ENCODE measurements at regions not wholly inside any gene's neighbourhood (a gene's known extent, or its start where the extent isn't known, plus 50 kb on each side); places are given as distances from the start of the nearest gene placed in this dataset.
"Not testable (repeated sequence)": the region's sequence is repeated elsewhere in the genome, so short reads cannot be mapped to it uniquely, and the experiment has no call there.

DNA sequence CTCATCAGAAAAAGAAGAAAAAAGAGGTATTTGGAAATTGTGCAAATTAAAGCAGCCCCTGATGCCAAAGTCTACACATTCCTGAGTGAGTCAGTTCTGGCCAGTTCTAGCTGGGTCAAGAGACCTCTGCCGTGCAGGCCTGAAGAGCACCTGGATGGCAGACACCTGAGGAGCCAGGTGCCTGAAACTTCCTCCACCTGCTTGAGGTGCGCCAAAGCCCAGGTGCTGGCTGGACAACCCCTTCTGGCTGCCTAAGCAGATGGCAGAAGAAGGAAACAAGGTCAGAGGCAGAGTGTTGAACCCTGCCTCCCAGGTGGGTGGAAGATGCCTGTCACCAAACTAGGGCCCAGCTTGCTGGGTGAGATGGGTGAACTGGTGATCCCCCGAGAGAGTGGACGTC lies 215.8 kb downstream of the GOLGA6L6 start:
- H3K27me3 ChIP-seq (ENCODE audit: insufficient read depth, low read depth, low read length); H3K79me2 ChIP-seq (replicated peaks; ENCODE audit: insufficient read depth, low read length); H3K9ac ChIP-seq (ENCODE audit: low read length); H3K4me2 ChIP-seq (ENCODE audit: low read length); H3F3A ChIP-seq (ENCODE audit: insufficient read depth, low read length, poor library complexity, severe bottlenecking); H3K9me2 ChIP-seq (ENCODE audit: insufficient read depth, low read length); H2AFZ ChIP-seq (ENCODE audit: low read depth, low read length); H3K36me3 ChIP-seq (ENCODE audit: insufficient read depth, low read length); H4K20me1 ChIP-seq (ENCODE audit: insufficient read depth); H3K27ac ChIP-seq (ENCODE audit: low read length); H3K4me3 ChIP-seq (ENCODE audit: low read length); H3K9me3 ChIP-seq (ENCODE audit: low read length): not testable (repeated sequence)

DNA sequence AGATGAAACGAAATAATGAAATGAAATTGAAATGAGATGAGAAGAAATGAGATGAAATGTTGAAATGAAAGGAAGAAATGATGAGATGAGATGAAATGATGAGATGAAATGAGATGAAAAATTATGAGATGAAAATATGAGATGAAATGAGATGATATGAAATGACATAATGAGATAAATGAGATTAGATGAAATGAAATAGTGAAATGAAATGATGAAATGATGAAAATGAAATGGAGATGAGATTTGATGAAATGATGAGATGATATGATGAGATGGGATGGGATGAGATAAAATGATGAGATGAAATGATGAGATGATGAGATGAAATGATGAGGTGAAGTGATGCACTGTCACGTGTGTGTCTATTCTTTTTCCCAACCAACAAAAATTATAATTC lies 224.5 kb downstream of the GOLGA6L6 start:
- H3K27ac ChIP-seq (ENCODE audit: low read length); H3K9ac ChIP-seq (ENCODE audit: low read length); H2AFZ ChIP-seq (ENCODE audit: low read depth, low read length); H3K36me3 ChIP-seq (ENCODE audit: insufficient read depth, low read length); H3K27me3 ChIP-seq (ENCODE audit: insufficient read depth, low read depth, low read length); H3F3A ChIP-seq (ENCODE audit: insufficient read depth, low read length, poor library complexity, severe bottlenecking); H3K9me3 ChIP-seq (ENCODE audit: low read length); H3K4me2 ChIP-seq (ENCODE audit: low read length); H3K4me3 ChIP-seq (ENCODE audit: low read length); H3K9me2 ChIP-seq (ENCODE audit: insufficient read depth, low read length); H4K20me1 ChIP-seq (ENCODE audit: insufficient read depth); H3K79me2 ChIP-seq (replicated peaks; ENCODE audit: insufficient read depth, low read length): not testable (repeated sequence)

- H3K4me3 ChIP-seq (ENCODE audit: low read length); H3F3A ChIP-seq (ENCODE audit: insufficient read depth, low read length, poor library complexity, severe bottlenecking); H3K36me3 ChIP-seq (ENCODE audit: insufficient read depth, low read length); H3K27me3 ChIP-seq (ENCODE audit: insufficient read depth, low read depth, low read length); H3K9me2 ChIP-seq (ENCODE audit: insufficient read depth, low read length); H2AFZ ChIP-seq (ENCODE audit: low read depth, low read length); H4K20me1 ChIP-seq (ENCODE audit: insufficient read depth); H3K9me3 ChIP-seq (ENCODE audit: low read length); H3K9ac ChIP-seq (ENCODE audit: low read length); H3K4me2 ChIP-seq (ENCODE audit: low read length); H3K27ac ChIP-seq (ENCODE audit: low read length); H3K79me2 ChIP-seq (replicated peaks; ENCODE audit: insufficient read depth, low read length): not testable (repeated sequence)
Observed at GRCh38 chr15:20311014-20311680, 230.5 kb downstream of the GOLGA6L6 start.

- Histone ChIP-seq H3K27ac (ENCODE audit: low read length) (no peak overlapping the region), H3K9ac (ENCODE audit: low read length) (no peak overlapping the region), H3F3A (ENCODE audit: insufficient read depth, low read length, poor library complexity, severe bottlenecking) (no peaks in the 10 kb centered on the region), H3K27me3 (ENCODE audit: insufficient read depth, low read depth, low read length) (no peaks in the 10 kb centered on the region), H3K9me2 (ENCODE audit: insufficient read depth, low read length) (no peaks in the 10 kb centered on the region), H3K36me3 (ENCODE audit: insufficient read depth, low read length) (no peaks in the 10 kb centered on the region), H3K79me2 (replicated peaks; ENCODE audit: insufficient read depth, low read length) (no peaks in the 10 kb centered on the region), H3K4me2 (ENCODE audit: low read length) (no peak overlapping the region), H3K4me3 (ENCODE audit: low read length) (no peak overlapping the region), H2AFZ (ENCODE audit: low read depth, low read length) (no peak overlapping the region), H3K9me3 (ENCODE audit: low read length) (no peaks in the 10 kb centered on the region), H4K20me1 (ENCODE audit: insufficient read depth) (no peaks in the 10 kb centered on the region)
- TF ChIP-seq, protein P1, sequence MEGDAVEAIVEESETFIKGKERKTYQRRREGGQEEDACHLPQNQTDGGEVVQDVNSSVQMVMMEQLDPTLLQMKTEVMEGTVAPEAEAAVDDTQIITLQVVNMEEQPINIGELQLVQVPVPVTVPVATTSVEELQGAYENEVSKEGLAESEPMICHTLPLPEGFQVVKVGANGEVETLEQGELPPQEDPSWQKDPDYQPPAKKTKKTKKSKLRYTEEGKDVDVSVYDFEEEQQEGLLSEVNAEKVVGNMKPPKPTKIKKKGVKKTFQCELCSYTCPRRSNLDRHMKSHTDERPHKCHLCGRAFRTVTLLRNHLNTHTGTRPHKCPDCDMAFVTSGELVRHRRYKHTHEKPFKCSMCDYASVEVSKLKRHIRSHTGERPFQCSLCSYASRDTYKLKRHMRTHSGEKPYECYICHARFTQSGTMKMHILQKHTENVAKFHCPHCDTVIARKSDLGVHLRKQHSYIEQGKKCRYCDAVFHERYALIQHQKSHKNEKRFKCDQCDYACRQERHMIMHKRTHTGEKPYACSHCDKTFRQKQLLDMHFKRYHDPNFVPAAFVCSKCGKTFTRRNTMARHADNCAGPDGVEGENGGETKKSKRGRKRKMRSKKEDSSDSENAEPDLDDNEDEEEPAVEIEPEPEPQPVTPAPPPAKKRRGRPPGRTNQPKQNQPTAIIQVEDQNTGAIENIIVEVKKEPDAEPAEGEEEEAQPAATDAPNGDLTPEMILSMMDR (IDR thresholded peaks at IDR 0.05; ENCODE audit: poor library complexity, severe bottlenecking): no peak
- TF ChIP-seq RAD21 (conservative IDR thresholded peaks at IDR 0.05): no peak
- no peak for TF ChIP-seq SMC3 (conservative IDR thresholded peaks at IDR 0.05; ENCODE audit: poor library complexity)
- no peak for TF ChIP-seq REST (IDR thresholded peaks at IDR 0.05; ENCODE audit: borderline replicate concordance)
- TF ChIP-seq TAF1 (IDR thresholded peaks at IDR 0.05; ENCODE audit: low read depth): no peak
- no peak for TF ChIP-seq MXI1 (conservative IDR thresholded peaks at IDR 0.05; ENCODE audit: poor library complexity, severe bottlenecking)
- no peak for TF ChIP-seq EZH2 (IDR thresholded peaks at IDR 0.05; ENCODE audit: borderline replicate concordance, insufficient read depth, low read length, poor library complexity, severe bottlenecking)
- TF ChIP-seq EP300 (conservative IDR thresholded peaks at IDR 0.05; ENCODE audit: poor library complexity, severe bottlenecking): no peak
- no peak for TF ChIP-seq POLR2AphosphoS5 (IDR thresholded peaks at IDR 0.05)
Observed at GRCh38 chr15:20310603-20311002, 231.0 kb downstream of the GOLGA6L6 start.

DNA sequence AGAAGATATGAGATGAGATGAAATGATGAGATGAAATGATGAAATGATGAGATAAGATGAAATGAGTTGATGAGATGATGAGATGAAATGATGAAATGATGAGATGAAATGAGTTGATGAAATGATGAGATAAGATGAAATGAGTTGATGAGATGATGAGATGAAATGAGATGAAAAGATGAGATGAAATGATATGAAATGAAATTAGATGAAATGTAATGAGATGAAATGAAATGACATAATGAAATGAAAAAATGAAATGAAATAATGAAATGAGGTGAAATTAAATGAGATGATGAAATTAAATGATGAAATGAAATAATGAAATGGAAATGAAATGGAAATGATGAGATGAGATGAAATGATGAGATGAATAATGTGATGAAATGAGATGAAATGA lies 231.6 kb downstream of the GOLGA6L6 start:
- H3K27me3 ChIP-seq (ENCODE audit: insufficient read depth, low read depth, low read length); H3K9me3 ChIP-seq (ENCODE audit: low read length); H3K79me2 ChIP-seq (replicated peaks; ENCODE audit: insufficient read depth, low read length); H3K9ac ChIP-seq (ENCODE audit: low read length); H2AFZ ChIP-seq (ENCODE audit: low read depth, low read length); H3K4me3 ChIP-seq (ENCODE audit: low read length); H3K9me2 ChIP-seq (ENCODE audit: insufficient read depth, low read length); H4K20me1 ChIP-seq (ENCODE audit: insufficient read depth); H3K36me3 ChIP-seq (ENCODE audit: insufficient read depth, low read length); H3F3A ChIP-seq (ENCODE audit: insufficient read depth, low read length, poor library complexity, severe bottlenecking); H3K27ac ChIP-seq (ENCODE audit: low read length); H3K4me2 ChIP-seq (ENCODE audit: low read length): not testable (repeated sequence)

Data from neural cell (in vitro differentiated cells).